ENCODE measurements at regions not wholly inside any gene's neighbourhood (a gene's known extent, or its start where the extent isn't known, plus 50 kb on each side); places are given as distances from the start of the nearest gene placed in this dataset.

GRCh38 chr7:20083781-20084180 is 133.4 kb downstream of the MACC1 start:
- no peak for TF ChIP-seq CTCF (conservative IDR thresholded peaks at IDR 0.05 in 1 of 2, IDR thresholded peaks at IDR 0.05 in 1 of 2; ENCODE audit: low read depth in 1 of 2, low read length in 2 of 2)
- no peak for TF ChIP-seq EZH2 (IDR thresholded peaks at IDR 0.05; ENCODE audit: low read length, missing control alignments)
